IPS-15b (cell line): ENCODE measurements at regions not wholly inside any gene's neighbourhood (a gene's known extent, or its start where the extent isn't known, plus 50 kb on each side); places are given as distances from the start of the nearest gene placed in this dataset.

Experiments
- H3K27me3 ChIP-seq: one replicate; pipeline ENCODE4 v1.6.1; 2013; ENCODE audit warnings: low read length; ENCODE audit not compliant: control insufficient read depth, insufficient read depth
- H3K36me3 ChIP-seq: one replicate; pipeline ENCODE4 v1.6.1; 2013; ENCODE audit warnings: low read length; ENCODE audit not compliant: control insufficient read depth, insufficient read depth
- H3K4me1 ChIP-seq: one replicate; pipeline ENCODE4 v1.6.1; 2013; ENCODE audit warnings: mild to moderate bottlenecking, low read length; ENCODE audit not compliant: control insufficient read depth, insufficient read depth
- H3K4me3 ChIP-seq: one replicate; pipeline ENCODE4 v1.5.1; 2013; ENCODE audit warnings: low read depth, low read length
- H3K9ac ChIP-seq: one replicate; pipeline ENCODE4 v1.6.1; 2013; ENCODE audit warnings: low read depth, mild to moderate bottlenecking, low read length
- H3K9me3 ChIP-seq: one replicate; pipeline ENCODE4 v1.6.1; 2013; ENCODE audit warnings: mild to moderate bottlenecking, low read length; ENCODE audit not compliant: control insufficient read depth, insufficient read depth

DNA sequence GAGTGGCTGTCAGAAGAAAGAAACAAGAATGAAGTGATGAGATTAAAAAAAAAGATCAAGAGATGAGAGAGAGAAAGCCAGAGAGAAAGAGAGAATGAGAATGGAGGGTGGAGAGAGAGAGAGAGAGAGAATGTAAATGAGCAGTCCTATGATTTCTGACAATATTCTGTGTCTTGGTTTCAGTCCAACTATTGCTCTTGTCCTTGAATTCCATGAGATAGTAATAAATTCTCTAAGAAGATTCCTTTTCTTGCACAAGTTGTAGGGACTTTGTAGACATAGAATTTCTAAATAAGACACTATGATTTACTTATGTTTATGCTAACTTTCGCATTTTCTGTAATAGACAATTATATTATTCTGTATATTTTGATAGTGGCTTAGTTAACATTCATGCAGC is 149.6 kb upstream of the CTSO start:
- Histone ChIP-seq H3K27me3 (no peaks in the 10 kb centered on the region), H3K4me3 (no peak overlapping the region), H3K36me3 (no peaks in the 10 kb centered on the region), H3K4me1 (no peaks in the 10 kb centered on the region), H3K9ac (no peak overlapping the region), H3K9me3 (no peaks in the 10 kb centered on the region)

DNA sequence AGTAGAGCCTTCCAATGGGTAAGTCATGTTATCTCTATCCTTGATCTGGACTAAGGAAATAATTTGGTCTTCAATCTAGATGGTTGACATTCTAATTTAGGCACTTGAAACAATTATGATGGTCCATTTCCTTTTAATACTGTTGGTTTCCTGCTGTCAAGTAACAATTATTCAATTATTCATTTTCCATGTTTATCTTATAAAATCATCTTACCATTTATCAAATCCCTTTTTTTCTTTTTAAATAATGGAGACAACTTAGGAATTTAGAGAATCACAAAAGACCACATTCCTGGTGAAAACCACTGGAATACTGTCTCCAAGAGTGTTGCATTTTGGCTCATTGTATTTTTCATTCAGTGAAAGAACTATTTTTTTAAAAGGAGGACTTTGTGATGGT is 148.7 kb upstream of the CTSO start:
- H3K27me3 ChIP-seq: no peaks in the 10 kb centered on the region
- H3K36me3 ChIP-seq: no peaks in the 10 kb centered on the region

DNA sequence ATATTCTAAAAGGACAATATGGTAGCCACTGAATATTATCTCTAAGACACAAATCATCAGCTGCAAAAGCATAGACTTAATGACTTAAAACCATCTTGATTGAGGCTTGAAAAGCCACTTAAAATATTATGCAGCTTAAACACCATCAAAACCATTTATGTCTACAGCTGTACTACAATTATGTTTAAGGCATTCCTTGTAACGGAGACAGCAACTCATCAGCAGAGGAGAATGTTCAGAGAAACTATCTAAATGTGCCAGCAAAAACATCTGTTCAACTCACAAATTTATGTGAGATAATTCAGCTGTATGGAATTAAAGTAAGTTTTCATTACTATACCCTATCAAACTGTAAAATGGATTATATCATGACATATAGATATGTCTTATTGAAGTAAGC is 147.9 kb upstream of the CTSO start:
- Histone ChIP-seq H3K4me3 (no peak overlapping the region), H3K36me3 (no peaks in the 10 kb centered on the region), H3K27me3 (no peaks in the 10 kb centered on the region), H3K9me3 (no peaks in the 10 kb centered on the region), H3K9ac (no peak overlapping the region), H3K4me1 (no peaks in the 10 kb centered on the region)

More for the DNA sequence above, 148.7 kb upstream of the CTSO start:
- Histone ChIP-seq H3K4me1 (no peaks in the 10 kb centered on the region), H3K9me3 (no peaks in the 10 kb centered on the region), H3K9ac (no peak overlapping the region), H3K4me3 (no peak overlapping the region)

DNA sequence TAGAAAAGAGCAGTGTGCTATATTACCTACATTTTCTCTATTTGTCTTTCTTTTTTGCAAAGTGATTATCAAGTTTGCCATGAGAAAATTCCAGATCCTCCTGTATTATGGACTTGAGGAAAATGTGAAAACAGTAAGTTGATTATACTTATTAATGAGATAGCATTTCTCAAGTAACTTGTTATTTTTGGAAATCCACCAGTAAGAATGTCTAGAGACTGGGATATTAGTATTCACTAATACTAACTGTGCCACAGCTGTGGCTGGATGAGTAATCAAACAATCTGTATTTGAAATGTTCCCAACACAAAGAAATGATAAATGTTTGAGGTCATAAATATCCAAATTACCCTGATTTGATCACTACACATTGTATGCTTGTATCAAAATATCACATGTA is 147.0 kb upstream of the CTSO start:
- Histone ChIP-seq H3K9me3 (no peaks in the 10 kb centered on the region), H3K27me3 (no peaks in the 10 kb centered on the region), H3K4me1 (no peaks in the 10 kb centered on the region), H3K9ac (no peak overlapping the region), H3K36me3 (no peaks in the 10 kb centered on the region), H3K4me3 (no peak overlapping the region)

DNA sequence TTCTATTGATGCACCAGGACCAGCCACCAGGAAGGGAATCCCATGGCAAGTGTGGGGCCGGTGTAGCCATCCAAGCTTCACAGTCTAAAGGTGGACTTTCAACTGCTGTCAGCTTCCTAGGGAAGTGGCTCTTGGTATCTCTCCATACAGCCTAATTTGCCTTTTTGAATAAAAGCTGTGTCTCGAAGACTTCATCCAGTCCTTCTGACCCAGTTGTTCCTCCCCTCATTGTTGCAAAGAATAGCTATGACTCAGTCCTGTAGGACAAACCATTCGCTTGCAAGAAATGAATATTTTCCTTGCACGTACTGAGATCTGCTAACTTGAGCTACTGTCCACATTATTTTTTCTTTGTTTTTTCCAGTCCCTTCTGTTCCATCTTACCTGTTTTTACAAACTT is 145.1 kb upstream of the CTSO start:
- Histone ChIP-seq H3K27me3 (no peaks in the 10 kb centered on the region), H3K36me3 (no peaks in the 10 kb centered on the region), H3K4me1 (no peaks in the 10 kb centered on the region), H3K9ac (no peak overlapping the region), H3K9me3 (no peaks in the 10 kb centered on the region), H3K4me3 (no peak overlapping the region)

DNA sequence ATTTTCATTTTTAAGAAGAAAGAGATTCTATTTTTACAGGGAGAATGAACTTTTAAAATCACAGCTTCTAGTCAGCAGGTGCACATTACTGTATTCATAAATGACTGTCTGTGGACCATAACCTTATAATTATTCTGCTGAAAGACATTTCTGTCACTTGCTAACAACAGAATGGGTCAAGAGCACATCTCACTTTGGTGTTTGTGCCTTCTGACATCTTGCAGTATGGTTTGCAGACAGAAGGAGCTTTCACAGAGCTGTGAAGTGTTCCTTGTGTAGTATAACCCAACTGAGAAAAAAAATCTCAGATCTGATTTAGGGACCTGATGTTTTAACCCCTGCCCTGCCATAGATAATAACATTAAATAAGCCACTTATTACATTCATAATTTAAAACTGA is 131.4 kb upstream of the CTSO start:
- no peaks in the 10 kb centered on the region for H3K4me1 ChIP-seq
- H3K4me3 ChIP-seq: no peak overlapping the region
- H3K27me3 ChIP-seq: no peaks in the 10 kb centered on the region
- no peaks in the 10 kb centered on the region for H3K36me3 ChIP-seq
- no peak overlapping the region for H3K9ac ChIP-seq
- no peaks in the 10 kb centered on the region for H3K9me3 ChIP-seq

DNA sequence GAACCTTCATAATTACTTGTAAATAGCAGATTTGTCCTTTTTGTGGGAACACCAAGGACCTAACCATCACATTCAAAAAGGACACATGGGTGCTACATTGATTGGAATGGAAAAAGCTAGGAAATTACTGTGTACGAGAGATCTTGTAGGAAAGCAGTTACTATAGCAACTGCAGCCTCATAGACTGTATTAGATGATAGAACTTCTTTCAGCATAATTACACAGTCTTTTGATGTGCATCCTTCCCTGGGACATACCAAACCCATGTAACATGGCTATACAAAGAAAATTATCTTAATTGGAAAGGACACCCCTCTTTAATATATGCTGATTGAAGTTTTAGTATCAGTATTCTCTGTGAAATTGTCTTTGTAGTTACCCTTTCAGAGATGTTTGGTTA is 130.7 kb upstream of the CTSO start:
- Histone ChIP-seq H3K27me3 (no peaks in the 10 kb centered on the region), H3K4me3 (no peak overlapping the region), H3K9ac (no peak overlapping the region), H3K36me3 (no peaks in the 10 kb centered on the region), H3K9me3 (no peaks in the 10 kb centered on the region), H3K4me1 (no peaks in the 10 kb centered on the region)

DNA sequence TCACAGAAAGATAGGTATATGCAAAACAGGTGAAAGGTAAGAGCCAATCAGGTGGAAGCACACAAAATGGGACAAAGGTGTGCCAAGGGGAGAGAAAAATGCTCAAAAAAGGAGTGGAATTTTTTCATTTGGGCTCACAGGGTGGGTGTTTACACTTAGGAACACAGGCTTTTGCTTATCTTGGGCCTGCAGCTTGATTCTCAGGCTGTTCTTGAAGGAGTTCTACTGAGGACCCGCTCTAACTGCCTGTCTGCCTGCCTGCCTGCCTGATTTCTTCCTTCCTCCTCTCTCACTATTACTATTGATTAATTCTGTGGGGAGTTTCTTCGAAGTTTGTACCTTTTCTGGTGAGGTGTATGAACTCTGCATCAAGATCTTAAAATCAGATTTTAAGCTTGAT is 120.3 kb upstream of the CTSO start:
- Histone ChIP-seq H3K4me1 (no peaks in the 10 kb centered on the region), H3K36me3 (peaks cover 6% of the 10 kb centered on the region), H3K9me3 (peaks cover 11% of the 10 kb centered on the region), H3K9ac (no peak overlapping the region), H3K4me3 (no peak overlapping the region), H3K27me3 (no peaks in the 10 kb centered on the region)

DNA sequence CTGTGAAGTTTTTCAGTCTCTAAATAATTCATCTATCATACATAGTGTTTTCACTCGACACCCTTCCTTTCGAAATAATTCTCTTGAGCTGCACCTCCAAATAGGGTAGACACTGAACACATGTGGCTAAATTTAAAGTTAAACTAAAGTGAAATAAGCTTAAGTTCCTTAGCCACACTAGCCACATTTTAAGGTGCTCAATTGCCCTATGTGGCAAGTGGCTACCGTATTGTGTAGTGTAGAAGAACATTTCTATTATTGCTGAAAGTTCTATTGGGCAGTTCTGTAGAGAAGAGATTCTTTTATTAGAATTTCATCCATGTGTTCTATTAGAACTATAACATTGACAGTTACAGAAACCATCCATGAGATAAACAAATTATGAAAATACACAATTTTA is 107.0 kb upstream of the CTSO start:
- no peaks in the 10 kb centered on the region for H3K36me3 ChIP-seq
- no peak overlapping the region for H3K4me3 ChIP-seq
- no peaks in the 10 kb centered on the region for H3K4me1 ChIP-seq
- no peaks in the 10 kb centered on the region for H3K27me3 ChIP-seq
- H3K9me3 ChIP-seq: no peaks in the 10 kb centered on the region
- no peak overlapping the region for H3K9ac ChIP-seq

DNA sequence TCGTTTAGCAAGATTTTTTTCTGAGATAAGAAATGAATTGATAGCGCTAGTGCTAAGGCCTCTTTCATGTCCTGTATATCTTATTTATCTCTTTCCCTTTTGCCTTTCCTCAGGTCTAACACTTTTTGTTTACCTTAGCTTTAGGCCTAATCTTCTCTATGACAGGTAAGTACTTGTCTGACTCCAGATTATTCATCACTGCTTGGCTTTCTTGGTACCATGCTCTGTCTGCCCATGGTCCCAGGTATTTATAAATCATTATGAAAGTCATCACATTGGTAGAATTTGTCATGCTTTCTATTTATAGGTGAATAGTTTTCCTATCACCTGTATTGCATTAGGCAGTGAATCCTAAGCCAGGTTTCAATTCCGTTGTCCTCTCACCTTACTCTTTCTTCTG is 99.5 kb upstream of the CTSO start:
- H3K9ac ChIP-seq: no peak overlapping the region
- no peaks in the 10 kb centered on the region for H3K36me3 ChIP-seq
- H3K27me3 ChIP-seq: no peaks in the 10 kb centered on the region
- H3K9me3 ChIP-seq: no peaks in the 10 kb centered on the region
- no peak overlapping the region for H3K4me3 ChIP-seq
- H3K4me1 ChIP-seq: no peaks in the 10 kb centered on the region

DNA sequence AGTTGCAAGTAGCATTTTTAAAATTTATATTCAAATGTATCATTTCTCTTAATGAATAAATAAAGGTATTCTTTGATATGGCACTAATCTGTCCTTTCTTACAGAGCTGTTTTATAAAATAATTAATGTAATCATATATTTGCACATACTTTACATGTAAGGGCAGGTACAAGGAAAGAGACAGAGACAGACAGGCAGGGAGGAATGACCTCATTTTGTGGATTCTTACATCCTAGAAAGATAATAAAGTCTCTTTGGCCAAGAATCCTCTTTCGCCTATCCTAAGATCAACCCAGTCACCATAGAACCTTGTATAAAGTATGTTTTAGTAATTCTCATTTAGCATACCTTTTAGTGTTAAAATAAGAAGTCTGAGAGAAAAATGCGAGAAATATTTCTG is 98.5 kb upstream of the CTSO start:
- Histone ChIP-seq H3K4me1 (no peaks in the 10 kb centered on the region), H3K4me3 (no peak overlapping the region), H3K27me3 (no peaks in the 10 kb centered on the region), H3K9ac (no peak overlapping the region), H3K9me3 (no peaks in the 10 kb centered on the region), H3K36me3 (no peaks in the 10 kb centered on the region)

DNA sequence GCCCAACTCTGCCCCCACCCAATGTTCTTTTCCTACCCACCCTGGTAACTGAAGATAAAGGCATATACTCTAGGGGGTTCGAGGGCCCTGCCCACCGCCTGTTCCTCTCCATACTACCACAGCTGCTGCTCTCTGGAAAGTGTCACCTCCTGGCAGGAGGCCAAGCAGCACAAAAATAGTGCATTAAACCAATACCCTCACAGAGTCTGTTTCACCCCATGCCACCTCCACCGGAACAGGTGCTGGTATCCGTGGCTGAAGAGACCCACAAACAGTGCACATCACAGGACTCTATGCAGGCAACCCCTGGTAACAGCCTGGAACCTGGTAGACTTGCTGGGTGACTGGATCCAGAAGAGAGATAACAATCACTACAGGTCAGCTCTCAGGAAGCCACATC is 85.1 kb upstream of the CTSO start:
- Histone ChIP-seq H3K9ac (no peak overlapping the region), H3K9me3 (no peaks in the 10 kb centered on the region), H3K36me3 (no peaks in the 10 kb centered on the region), H3K27me3 (no peaks in the 10 kb centered on the region), H3K4me1 (no peaks in the 10 kb centered on the region), H3K4me3 (no peak overlapping the region)

DNA sequence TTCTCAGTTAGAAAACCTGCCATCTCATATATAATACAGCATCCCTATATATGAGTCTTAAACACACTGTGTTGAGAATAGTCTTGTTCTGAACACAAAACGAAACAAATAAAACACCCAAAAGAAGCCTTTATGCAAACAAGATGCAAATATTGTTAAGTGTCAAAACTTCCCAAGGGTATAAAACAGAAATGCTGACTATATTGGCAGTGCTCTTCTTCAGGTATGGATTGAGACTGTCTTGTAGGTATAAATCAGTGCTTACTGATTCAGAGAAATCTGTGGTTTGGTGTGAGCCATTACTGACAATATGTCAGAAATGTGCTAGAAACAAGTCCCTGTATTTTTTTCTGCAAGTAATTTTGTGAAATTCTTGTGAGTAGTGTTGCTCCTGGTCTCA is 82.8 kb upstream of the CTSO start:
- H3K9ac ChIP-seq: no peak overlapping the region
- no peaks in the 10 kb centered on the region for H3K4me1 ChIP-seq
- no peaks in the 10 kb centered on the region for H3K36me3 ChIP-seq
- no peak overlapping the region for H3K4me3 ChIP-seq
- H3K27me3 ChIP-seq: no peaks in the 10 kb centered on the region
- H3K9me3 ChIP-seq: no peaks in the 10 kb centered on the region
